Activated CD8-positive, alpha-beta T cell treated with anti-CD3 and anti-CD28 coated beads, Interleukin-2, amount 10 ng/mL, durations not matched to agents 7 days and 5 days (primary cell): ENCODE measurements at regions not wholly inside any gene's neighbourhood (a gene's known extent, or its start where the extent isn't known, plus 50 kb on each side); places are given as distances from the start of the nearest gene placed in this dataset.
"Not testable (repeated sequence)": the region's sequence is repeated elsewhere in the genome, so short reads cannot be mapped to it uniquely, and the experiment has no call there.

Experiments used
- ATAC-seq: fragments of 150-1000 bp; cut with Tn5 transposase; one replicate; pipeline ENCODE4 v1.10.0; 2021; ENCODE audit warnings: moderate library complexity
- CTCF ChIA-PET: fragments of 350-600 bp; sonication (Branson Sonifier 250); formaldehyde crosslinking; loops from one replicate; lab custom pipeline; 2021; ENCODE audit warnings: antibody characterized with exemption; lab: Charles Lee
- POLR2A ChIA-PET: fragments of 350-600 bp; sonication (Branson Sonifier 250); formaldehyde crosslinking; loops from one replicate; lab custom pipeline; 2021; ENCODE audit warnings: antibody characterized with exemption; lab: Charles Lee
- DNase-seq: peaks from one replicate; pipeline ENCODE4 v3.0.0-alpha.2; 2020
- H3K27ac Mint-ChIP-seq: one replicate; pipeline ENCODE4 v1.8.0; 2021; ENCODE audit warnings: mild to moderate bottlenecking, mixed read lengths
- H3K27me3 Mint-ChIP-seq: one replicate; pipeline ENCODE4 v1.8.0; 2021; ENCODE audit warnings: low read depth, mixed read lengths
- H3K36me3 Mint-ChIP-seq: one replicate; pipeline ENCODE4 v1.8.0; 2021; ENCODE audit warnings: low read depth, mixed read lengths
- H3K4me1 Mint-ChIP-seq: one replicate; pipeline ENCODE4 v1.8.0; 2021; ENCODE audit warnings: low read depth, mixed read lengths
- H3K4me3 Mint-ChIP-seq: one replicate; pipeline ENCODE4 v1.8.0; 2021; ENCODE audit warnings: mild to moderate bottlenecking, mixed read lengths
- H3K9me3 Mint-ChIP-seq: one replicate; pipeline ENCODE4 v1.8.0; 2022; ENCODE audit warnings: mixed read lengths; ENCODE audit not compliant: insufficient read depth

DNA sequence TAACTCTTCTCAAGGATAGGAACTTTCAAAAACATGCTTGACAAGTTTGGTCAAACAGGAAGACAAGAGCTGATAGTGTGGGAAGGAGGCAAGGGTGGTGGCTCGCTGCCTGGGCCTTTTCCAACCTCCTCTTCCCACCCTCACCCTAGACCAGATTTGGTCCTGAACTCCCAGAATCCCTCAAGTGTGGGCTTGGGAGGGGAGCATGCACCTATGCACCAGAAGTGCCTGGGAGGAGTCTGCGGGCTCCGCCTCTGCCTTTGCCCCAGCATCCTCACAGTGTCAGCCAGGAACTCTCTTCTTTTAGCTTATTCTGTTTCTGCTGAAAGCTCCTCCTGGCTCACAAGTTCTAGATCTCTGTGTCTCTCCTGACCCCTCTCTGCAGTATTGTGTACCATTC lies 126.2 kb upstream of the MRPS22 start:
- Mint-ChIP-seq H3K36me3 (no peaks in the 10 kb centered on the region), H3K9me3 (no peaks in the 10 kb centered on the region), H3K27ac (no peak overlapping the region), H3K4me3 (no peak overlapping the region), H3K27me3 (peaks cover 2% of the 10 kb centered on the region), H3K4me1 (no peaks in the 10 kb centered on the region)
- DNase-seq (no peak), ATAC-seq (no peak)
- POLR2A ChIA-PET, result no interaction called here
- CTCF ChIA-PET, result no interaction called here

DNA sequence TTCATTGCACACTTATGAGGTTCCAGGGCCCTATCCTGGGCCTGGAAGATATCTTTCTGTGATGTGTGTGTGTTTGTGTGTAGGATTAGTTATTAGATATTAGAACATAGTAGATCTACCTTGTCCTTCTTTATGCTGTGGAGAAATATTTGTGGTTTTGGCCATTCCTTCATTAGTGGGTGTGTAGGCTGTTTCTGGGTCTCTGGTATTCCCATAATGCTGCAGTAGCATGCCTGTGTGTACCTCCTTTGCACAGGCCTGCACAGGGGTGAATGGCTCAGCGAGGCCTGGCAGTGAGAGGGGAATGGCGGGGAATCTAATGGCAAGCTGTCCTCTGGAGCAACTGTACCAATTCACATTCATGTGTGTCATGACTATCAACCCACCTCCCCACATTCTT lies 125.8 kb upstream of the MRPS22 start:
- no peak for ATAC-seq
- Mint-ChIP-seq H3K36me3 (no peaks in the 10 kb centered on the region), H3K9me3 (no peaks in the 10 kb centered on the region), H3K27ac (no peak overlapping the region), H3K4me1 (no peaks in the 10 kb centered on the region), H3K4me3 (no peak overlapping the region), H3K27me3 (peaks cover 2% of the 10 kb centered on the region)
- DNase-seq, result no peak
- ChIA-PET CTCF (no interaction called here), POLR2A (no interaction called here)

DNA sequence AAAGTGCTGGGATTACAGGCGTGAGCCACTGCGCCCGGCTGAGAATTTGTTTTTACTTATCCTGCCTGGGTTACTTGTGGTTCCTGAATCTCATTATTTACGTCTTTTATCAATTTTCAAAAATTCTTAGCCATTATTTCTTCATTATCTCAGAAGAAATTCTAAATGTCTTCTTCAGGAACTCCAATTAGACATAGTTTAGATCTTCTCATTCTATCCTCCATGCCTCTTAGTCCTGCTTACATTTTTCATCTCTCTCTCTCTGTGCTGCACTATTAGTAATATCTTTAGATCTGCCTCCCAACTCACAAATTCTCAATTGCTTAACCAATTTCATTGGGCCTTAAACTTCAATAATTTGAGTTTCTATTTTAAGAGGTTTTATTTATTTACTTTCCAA lies 124.4 kb upstream of the MRPS22 start:
- H3K9me3 Mint-ChIP-seq, result no peaks in the 10 kb centered on the region
- H3K4me1 Mint-ChIP-seq, result peaks cover 3% of the 10 kb centered on the region

DNA sequence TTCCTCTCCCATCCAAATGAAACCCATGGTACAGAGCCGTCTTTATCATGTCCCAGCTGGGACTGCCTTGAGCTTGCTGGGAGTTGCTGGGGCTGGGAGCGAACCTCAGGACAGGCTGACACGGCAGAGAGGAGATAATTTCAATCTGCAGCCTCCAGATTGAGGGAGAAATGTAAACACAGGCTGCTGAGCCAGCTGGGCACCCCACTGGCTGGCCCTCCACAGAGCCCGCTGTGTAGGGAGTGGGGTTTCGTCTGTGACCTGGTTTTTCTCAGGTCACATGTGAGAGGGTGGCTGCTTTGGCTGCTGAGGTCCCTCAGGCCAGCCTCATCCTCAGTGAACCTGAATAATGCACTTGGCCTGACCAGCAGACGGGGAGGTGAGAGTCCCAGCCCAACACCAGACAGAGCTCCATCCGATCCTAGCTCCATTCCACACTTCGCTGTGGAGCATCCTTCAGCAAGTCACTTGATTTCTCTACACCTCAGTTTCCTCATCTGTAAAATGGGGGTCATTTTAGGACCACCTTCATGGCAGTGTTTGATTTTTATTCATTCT lies 121.6 kb upstream of the MRPS22 start:
- ATAC-seq (no peak), DNase-seq (no peak)
- POLR2A ChIA-PET, result no interaction called here
- CTCF ChIA-PET, result no interaction called here
- H3K9me3 Mint-ChIP-seq, result no peaks in the 10 kb centered on the region
- H3K27me3 Mint-ChIP-seq, result peaks cover 2% of the 10 kb centered on the region
- H3K4me3 Mint-ChIP-seq, result no peak overlapping the region
- no peak overlapping the region for H3K27ac Mint-ChIP-seq
- no peaks in the 10 kb centered on the region for H3K36me3 Mint-ChIP-seq
- peaks cover 3% of the 10 kb centered on the region for H3K4me1 Mint-ChIP-seq

More for the DNA sequence above, 124.4 kb upstream of the MRPS22 start:
- POLR2A ChIA-PET, result no interaction called here
- CTCF ChIA-PET, result no interaction called here
- no peak for DNase-seq
- Mint-ChIP-seq H3K27me3 (peaks cover 2% of the 10 kb centered on the region), H3K36me3 (no peaks in the 10 kb centered on the region), H3K27ac (no peak overlapping the region), H3K4me3 (no peak overlapping the region)
- no peak for ATAC-seq

DNA sequence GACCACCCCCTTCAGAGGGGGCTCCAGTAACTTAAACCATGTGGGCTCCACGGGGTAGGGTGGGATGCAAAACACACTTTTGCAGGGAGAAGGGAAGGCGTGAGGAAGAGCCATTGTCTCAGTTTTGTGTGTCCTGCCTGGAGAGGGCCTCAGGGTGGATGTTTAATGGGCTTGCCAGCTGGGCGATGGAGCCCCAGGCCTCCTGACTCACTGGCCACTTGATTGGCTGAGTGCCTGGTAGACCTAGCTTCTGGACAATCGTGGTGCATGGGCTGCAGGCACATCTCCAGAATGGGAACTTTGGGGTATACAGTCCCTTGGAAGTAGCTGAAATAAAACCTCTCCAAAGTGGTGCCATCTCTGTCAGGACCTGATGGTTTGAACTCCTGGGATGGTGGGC lies 118.3 kb upstream of the MRPS22 start:
- no peak overlapping the region for H3K27ac Mint-ChIP-seq
- H3K4me3 Mint-ChIP-seq, result no peak overlapping the region
- no peaks in the 10 kb centered on the region for H3K36me3 Mint-ChIP-seq
- H3K27me3 Mint-ChIP-seq, result peaks cover 2% of the 10 kb centered on the region
- ATAC-seq (no peak), DNase-seq (no peak)
- peaks cover 3% of the 10 kb centered on the region for H3K4me1 Mint-ChIP-seq
- CTCF ChIA-PET, result no interaction called here
- POLR2A ChIA-PET, result no interaction called here
- no peaks in the 10 kb centered on the region for H3K9me3 Mint-ChIP-seq

DNA sequence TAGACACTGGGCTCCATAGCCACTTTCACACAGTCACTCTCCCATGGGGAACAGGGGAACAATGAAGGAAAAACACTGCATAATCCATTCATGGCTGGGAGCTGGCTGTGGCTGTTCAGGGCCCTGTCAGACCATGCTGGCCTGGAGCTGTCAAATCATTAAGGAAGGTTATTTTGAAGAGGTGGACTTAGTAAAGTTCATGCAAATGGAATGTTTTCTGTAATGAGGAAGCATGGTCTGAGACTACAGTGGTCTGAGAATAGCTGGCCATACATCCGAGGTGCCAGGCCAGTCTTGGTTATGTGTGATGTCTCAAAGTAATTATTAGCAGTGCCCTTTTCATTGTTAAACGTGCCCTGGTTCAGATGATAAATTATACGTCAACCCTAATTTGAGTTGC lies 117.1 kb upstream of the MRPS22 start:
- H3K4me1 Mint-ChIP-seq, result peaks cover 3% of the 10 kb centered on the region
- ChIA-PET POLR2A (no interaction called here), CTCF (no interaction called here)
- H3K27ac Mint-ChIP-seq, result no peak overlapping the region
- DNase-seq (no peak), ATAC-seq (no peak)
- no peak overlapping the region for H3K4me3 Mint-ChIP-seq
- H3K27me3 Mint-ChIP-seq, result peaks cover 2% of the 10 kb centered on the region
- no peaks in the 10 kb centered on the region for H3K9me3 Mint-ChIP-seq
- no peaks in the 10 kb centered on the region for H3K36me3 Mint-ChIP-seq

DNA sequence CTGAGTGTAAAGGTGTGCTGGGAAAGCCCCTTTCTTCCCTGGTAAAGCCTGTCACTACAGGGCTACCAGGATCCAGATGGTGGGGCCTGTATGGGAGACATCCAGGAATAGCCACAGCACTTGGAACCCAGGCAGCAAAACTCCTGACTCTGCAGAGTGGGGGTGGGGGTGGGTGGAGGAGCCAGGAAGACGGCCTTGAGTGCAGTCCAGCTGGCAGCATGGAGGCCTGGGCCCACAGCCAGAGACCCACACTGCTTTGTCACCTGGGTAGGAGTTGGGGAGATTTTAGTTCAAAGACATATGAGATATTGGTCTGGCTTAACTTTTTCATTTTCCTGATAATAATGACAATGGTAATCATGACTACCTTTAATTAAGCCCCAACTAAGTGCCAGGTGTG lies 116.7 kb upstream of the MRPS22 start:
- Mint-ChIP-seq H3K27ac (no peak overlapping the region), H3K4me1 (peaks cover 3% of the 10 kb centered on the region), H3K36me3 (no peaks in the 10 kb centered on the region), H3K9me3 (no peaks in the 10 kb centered on the region), H3K27me3 (peaks cover 2% of the 10 kb centered on the region), H3K4me3 (no peak overlapping the region)
- ATAC-seq (no peak), DNase-seq (no peak)
- CTCF ChIA-PET, result no interaction called here
- POLR2A ChIA-PET, result no interaction called here

DNA sequence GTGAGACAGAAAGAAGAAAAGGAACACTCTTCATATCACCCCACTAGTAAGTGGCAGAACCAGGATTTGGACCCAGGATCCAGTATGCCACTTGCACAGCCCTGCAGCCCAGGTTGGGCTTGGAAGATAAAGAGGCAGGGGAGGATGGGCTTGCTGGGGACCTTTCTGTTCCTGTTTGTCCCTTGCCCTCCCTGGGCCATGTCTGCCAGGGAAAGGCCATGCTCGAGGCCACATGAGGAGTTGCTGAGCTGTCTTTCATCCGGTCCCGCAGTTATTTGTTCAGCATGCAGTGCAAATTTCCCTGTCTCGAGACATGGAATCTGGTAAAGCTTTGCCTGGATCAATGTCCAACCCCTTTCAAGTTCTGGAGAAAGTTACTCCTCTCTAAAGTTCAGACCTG lies 116.0 kb upstream of the MRPS22 start:
- H3K9me3 Mint-ChIP-seq, result no peaks in the 10 kb centered on the region
- peaks cover 2% of the 10 kb centered on the region for H3K27me3 Mint-ChIP-seq
- ATAC-seq (no peak), DNase-seq (no peak)
- H3K4me1 Mint-ChIP-seq, result peaks cover 3% of the 10 kb centered on the region
- no peak overlapping the region for H3K4me3 Mint-ChIP-seq
- H3K36me3 Mint-ChIP-seq, result no peaks in the 10 kb centered on the region
- H3K27ac Mint-ChIP-seq, result no peak overlapping the region
- POLR2A ChIA-PET, result no interaction called here
- CTCF ChIA-PET, result no interaction called here

DNA sequence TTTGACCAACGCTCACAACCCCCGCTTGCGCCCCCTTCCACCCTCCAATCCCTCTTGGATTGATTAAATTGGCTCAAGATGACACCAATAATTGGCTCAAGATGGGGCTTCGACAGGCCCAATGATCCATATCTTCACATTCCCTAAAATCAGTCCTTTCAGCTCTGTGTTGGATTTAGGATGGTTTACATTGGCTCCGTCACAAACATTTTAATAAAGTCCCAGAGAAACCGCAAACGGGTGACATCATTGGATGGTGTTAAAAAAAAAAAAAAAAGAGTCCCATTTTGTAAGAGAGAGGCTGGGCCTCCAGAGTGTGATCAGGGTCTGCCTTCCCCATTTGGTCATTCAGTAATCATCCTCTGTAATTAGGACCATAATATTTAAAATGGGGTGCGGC lies 113.4 kb upstream of the MRPS22 start:
- Mint-ChIP-seq H3K36me3 (no peaks in the 10 kb centered on the region), H3K27me3 (no peaks in the 10 kb centered on the region), H3K4me3 (no peak overlapping the region), H3K27ac (no peak overlapping the region), H3K4me1 (no peaks in the 10 kb centered on the region), H3K9me3 (no peaks in the 10 kb centered on the region)
- DNase-seq (no peak), ATAC-seq (no peak)
- ChIA-PET CTCF (no interaction called here), POLR2A (no interaction called here)

DNA sequence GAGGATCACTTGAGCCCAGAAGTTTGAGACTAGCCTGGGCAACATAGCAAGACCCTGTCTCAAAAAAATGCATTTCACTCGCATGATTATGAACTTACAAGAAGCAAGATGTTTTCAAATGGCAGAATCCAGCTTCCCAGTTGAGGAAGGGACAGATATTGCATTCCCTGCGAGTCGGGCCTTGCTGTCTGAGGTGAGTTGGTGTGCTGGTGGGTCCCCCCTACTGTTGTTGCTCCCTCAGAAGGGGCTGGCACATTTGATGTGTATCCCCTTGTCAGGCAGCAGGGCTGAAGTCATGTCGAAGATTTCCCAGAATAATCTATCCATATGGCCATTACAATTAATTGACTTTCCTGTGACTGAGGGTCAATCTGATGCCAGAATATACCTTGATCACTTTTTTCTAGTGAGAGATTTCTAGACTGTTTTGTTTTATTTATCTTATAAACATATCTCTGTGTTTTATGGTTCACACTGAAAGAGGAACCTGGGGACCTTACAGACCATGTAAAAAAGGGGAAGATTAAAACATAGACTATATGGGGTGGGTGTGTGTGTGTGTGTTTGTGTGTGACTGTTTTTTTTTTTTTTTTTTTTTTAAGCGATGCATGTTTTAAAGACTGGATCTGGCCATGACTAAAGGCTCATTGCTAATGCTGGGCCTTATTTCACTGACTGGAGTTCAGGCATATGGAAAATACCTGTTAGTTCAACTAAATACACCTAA lies 112.1 kb upstream of the MRPS22 start:
- Mint-ChIP-seq H3K9me3 (no peaks in the 10 kb centered on the region), H3K4me1 (no peaks in the 10 kb centered on the region), H3K4me3 (no peak overlapping the region), H3K27me3 (no peaks in the 10 kb centered on the region), H3K27ac (no peak overlapping the region), H3K36me3 (no peaks in the 10 kb centered on the region)
- DNase-seq (no peak), ATAC-seq (no peak)
- ChIA-PET POLR2A (no interaction called here), CTCF (no interaction called here)

DNA sequence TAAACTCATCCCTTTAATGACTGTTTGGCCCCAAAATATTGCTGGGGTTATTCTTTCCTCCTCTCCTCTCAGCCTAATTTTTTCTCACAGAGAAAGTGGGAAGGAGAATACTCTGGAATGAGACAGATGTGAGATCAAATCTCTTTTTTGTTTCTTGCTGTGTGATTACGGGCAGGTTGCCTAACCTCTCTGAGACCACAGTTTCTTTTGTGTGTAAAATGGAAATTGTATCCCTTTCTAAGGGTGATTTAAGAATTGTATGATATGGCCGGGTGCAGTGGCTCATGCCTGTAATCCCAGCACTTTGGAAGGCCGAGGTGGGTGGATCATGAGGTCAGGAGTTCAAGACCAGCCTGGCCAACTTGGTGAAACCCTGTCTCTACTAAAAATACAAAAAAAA lies 111.5 kb upstream of the MRPS22 start:
- H3K4me3 Mint-ChIP-seq, H3K27ac Mint-ChIP-seq, H3K4me1 Mint-ChIP-seq, ATAC-seq, H3K36me3 Mint-ChIP-seq, CTCF ChIA-PET, H3K27me3 Mint-ChIP-seq, POLR2A ChIA-PET, H3K9me3 Mint-ChIP-seq, DNase-seq: not testable (repeated sequence)

DNA sequence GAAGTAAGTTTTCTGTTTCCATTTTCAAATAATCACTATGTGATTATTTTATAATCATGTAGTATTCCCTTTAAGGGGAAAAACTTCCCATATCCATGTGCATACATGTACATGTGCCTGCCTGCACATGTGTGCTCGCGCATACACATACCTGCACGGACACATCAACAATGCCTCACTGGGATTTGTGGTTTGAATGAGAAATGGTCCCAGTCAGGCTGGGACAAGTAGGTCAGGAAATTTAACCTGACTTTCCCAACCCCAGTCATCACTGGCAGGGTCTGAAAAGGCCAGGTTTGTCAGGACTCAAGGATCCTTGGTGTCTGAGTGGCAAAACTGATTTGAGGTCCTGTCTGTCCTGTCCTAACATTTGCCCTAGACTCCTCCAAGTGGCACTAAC lies 109.3 kb upstream of the MRPS22 start:
- ChIA-PET CTCF (interaction anchor here (0.6 kb wide), 1 partner anchor 19 kb away, joined by 3 read pairs; no protein-coding TSS in a partner anchor), POLR2A (no interaction called here)
- H3K36me3 Mint-ChIP-seq, result no peaks in the 10 kb centered on the region
- H3K27me3 Mint-ChIP-seq, result peaks cover 5% of the 10 kb centered on the region
- H3K9me3 Mint-ChIP-seq, result no peaks in the 10 kb centered on the region
- no peak overlapping the region for H3K4me3 Mint-ChIP-seq
- H3K27ac Mint-ChIP-seq, result no peak overlapping the region
- no peak for ATAC-seq
- no peak for DNase-seq
- no peaks in the 10 kb centered on the region for H3K4me1 Mint-ChIP-seq

DNA sequence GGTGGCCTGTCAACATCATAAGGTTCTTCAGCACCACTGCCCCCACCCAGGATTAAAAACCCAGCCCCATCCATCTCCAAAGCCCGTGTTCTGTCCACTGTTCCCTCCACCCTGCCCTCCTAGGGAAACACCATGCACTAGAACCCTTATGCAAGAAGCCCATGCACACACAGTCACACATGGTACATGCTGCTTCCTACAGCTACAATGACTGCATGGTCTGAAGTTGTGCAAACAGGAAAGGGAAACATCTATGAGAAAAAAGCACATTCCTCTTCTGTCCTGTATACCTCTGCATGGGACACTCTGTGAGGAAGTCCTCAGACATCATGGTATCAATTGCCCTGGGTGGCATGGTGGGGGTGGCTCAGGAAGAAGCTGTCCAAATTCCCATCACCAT lies 108.6 kb upstream of the MRPS22 start:
- H3K36me3 Mint-ChIP-seq, result no peaks in the 10 kb centered on the region
- ATAC-seq, result no peak
- ChIA-PET CTCF (no interaction called here), POLR2A (no interaction called here)
- no peaks in the 10 kb centered on the region for H3K4me1 Mint-ChIP-seq
- no peak for DNase-seq
- H3K27ac Mint-ChIP-seq, result no peak overlapping the region
- H3K4me3 Mint-ChIP-seq, result no peak overlapping the region
- no peaks in the 10 kb centered on the region for H3K9me3 Mint-ChIP-seq
- H3K27me3 Mint-ChIP-seq, result peaks cover 8% of the 10 kb centered on the region
